OCI-LY3 (cell line): ENCODE measurements at regions not wholly inside any gene's neighbourhood (a gene's known extent, or its start where the extent isn't known, plus 50 kb on each side); places are given as distances from the start of the nearest gene placed in this dataset.

Experiments used
- CTCF ChIP-seq: fragments of 200-600, 300-600 bp; sonication (generic); IDR thresholded peaks from 2 replicates; pipeline ENCODE4 v1.5.1; 2014; ENCODE audit warnings: antibody characterized with exemption, low read length, low read depth
- EZH2phosphoT487 ChIP-seq: fragments of 200-600 bp; shearing (Covaris generic); IDR thresholded peaks from 2 replicates; pipeline ENCODE4 v1.6.1; 2018; ENCODE audit warnings: antibody characterized with exemption, mixed run types, low read depth

GRCh38 chr4:96193061-96193460 lies 353.2 kb downstream of the PDHA2 start:
- TF ChIP-seq CTCF (no peak), EZH2phosphoT487 (no peak)
